Activated naive CD8-positive, alpha-beta T cell treated with anti-CD3 and anti-CD28 coated beads for 36 hours (primary cell): ENCODE measurements at regions not wholly inside any gene's neighbourhood (a gene's known extent, or its start where the extent isn't known, plus 50 kb on each side); places are given as distances from the start of the nearest gene placed in this dataset.

Experiments used
- DNase-seq: peaks from one replicate; pipeline ENCODE4 v3.0.0; 2021
- H3K27ac Mint-ChIP-seq: one replicate; pipeline ENCODE4 v1.8.0; 2022; ENCODE audit warnings: mild to moderate bottlenecking, moderate library complexity, mixed read lengths
- H3K27me3 Mint-ChIP-seq: one replicate; pipeline ENCODE4 v1.8.0; 2022; ENCODE audit warnings: mild to moderate bottlenecking, mixed read lengths
- H3K36me3 Mint-ChIP-seq: one replicate; pipeline ENCODE4 v1.8.0; 2021; ENCODE audit warnings: mild to moderate bottlenecking, mixed read lengths
- H3K4me1 Mint-ChIP-seq: one replicate; pipeline ENCODE4 v1.8.0; 2021; ENCODE audit warnings: mixed read lengths
- H3K4me3 Mint-ChIP-seq: one replicate; pipeline ENCODE4 v1.8.0; 2022; ENCODE audit warnings: mild to moderate bottlenecking, moderate library complexity, mixed read lengths
- H3K9me3 Mint-ChIP-seq: one replicate; pipeline ENCODE4 v1.8.0; 2022; ENCODE audit warnings: mixed read lengths

- no peak for DNase-seq
- Mint-ChIP-seq H3K27me3 (peaks cover 47% of the 10 kb centered on the region), H3K27ac (no peak overlapping the region), H3K4me3 (no peak overlapping the region), H3K9me3 (no peaks in the 10 kb centered on the region), H3K4me1 (no peaks in the 10 kb centered on the region), H3K36me3 (no peaks in the 10 kb centered on the region)
Observed at GRCh38 chr16:86670750-86671234, 92.4 kb downstream of the FOXL1 start.

DNA sequence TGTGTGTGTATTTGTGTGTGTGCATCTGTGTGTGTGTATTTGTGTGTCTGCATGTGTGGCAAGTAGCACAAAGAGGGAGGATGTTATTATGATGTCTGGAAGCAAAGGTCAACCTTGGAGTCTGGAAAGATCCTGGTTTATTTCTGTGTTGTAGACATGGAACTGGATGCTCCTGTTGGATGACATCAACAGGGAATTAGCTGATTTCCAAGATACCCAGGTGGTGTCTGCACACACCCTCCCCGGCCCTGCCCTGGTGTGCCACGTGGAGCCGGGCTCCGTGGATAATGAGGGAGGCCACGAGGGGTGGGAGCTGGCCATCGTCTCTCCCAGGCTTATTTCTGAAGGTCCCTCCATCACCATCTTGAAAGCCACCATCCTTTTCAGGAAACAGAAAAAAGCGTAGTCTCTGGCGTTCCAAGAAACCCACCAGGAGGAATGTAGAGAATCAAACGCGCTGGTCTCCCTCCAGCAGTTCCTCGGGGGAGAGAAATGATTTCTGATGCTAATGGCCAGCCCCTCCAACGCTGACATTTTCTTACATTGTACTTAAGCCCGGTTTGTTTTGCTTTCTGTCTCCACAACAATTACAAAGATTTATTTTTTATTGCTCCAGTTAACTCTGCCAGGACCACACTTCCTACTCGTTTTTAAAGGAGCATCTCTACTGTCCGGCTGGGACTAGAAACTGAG lies 93.3 kb downstream of the FOXL1 start:
- no peaks in the 10 kb centered on the region for H3K4me1 Mint-ChIP-seq
- H3K27ac Mint-ChIP-seq: no peak overlapping the region
- DNase-seq: no peak
- H3K36me3 Mint-ChIP-seq: no peaks in the 10 kb centered on the region
- H3K9me3 Mint-ChIP-seq: no peaks in the 10 kb centered on the region
- H3K27me3 Mint-ChIP-seq: peaks cover 45% of the 10 kb centered on the region
- no peak overlapping the region for H3K4me3 Mint-ChIP-seq

GRCh38 chr16:86672179-86672863 lies 94.0 kb downstream of the FOXL1 start:
- H3K4me3 Mint-ChIP-seq: no peak overlapping the region
- no peaks in the 10 kb centered on the region for H3K4me1 Mint-ChIP-seq
- H3K27me3 Mint-ChIP-seq: peaks cover 38% of the 10 kb centered on the region
- no peaks in the 10 kb centered on the region for H3K9me3 Mint-ChIP-seq
- no peaks in the 10 kb centered on the region for H3K36me3 Mint-ChIP-seq
- H3K27ac Mint-ChIP-seq: no peak overlapping the region
- DNase-seq: no peak

DNA sequence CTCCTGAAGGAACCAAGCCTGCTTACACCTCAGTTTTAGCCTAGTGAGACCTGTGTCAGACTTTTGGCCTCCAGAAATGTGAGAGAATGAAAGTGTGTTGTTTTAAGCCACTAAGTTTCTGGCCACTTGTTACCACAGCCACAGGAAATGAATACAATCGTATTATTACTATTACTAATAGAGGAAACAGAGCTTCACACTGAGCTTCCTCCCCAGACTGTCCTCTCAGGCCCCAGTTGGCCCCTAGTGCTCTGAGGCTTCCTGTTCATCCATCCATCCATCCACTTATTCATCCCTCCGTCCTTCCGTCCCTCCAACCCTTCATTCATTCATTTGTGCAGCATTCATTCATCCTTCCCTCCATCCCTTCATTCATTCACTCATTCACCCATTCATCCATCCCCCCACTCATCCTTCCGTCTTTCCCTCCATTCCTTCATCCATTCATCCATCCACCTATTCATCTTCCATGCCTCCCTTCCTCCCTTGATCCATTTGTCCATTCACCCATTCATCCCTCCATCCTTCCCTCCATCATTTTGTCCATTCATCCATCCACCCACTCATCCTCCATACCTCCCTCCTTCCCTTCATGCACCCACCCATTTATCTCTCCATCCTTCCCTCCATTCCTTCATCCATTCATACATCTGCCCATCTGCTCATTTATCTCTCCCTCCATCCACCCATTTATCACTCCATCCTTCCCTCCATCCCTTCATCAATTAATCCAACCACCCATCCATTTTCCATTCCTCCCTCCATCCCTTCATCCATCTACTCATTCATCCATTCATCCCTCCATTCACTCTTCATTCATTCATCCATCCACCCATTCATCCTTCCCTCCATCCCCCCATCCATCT lies 95.0 kb downstream of the FOXL1 start:
- H3K27me3 Mint-ChIP-seq: peaks cover 29% of the 10 kb centered on the region
- H3K27ac Mint-ChIP-seq: no peak overlapping the region
- no peaks in the 10 kb centered on the region for H3K36me3 Mint-ChIP-seq
- DNase-seq: no peak
- no peak overlapping the region for H3K4me3 Mint-ChIP-seq
- H3K4me1 Mint-ChIP-seq: no peaks in the 10 kb centered on the region
- H3K9me3 Mint-ChIP-seq: no peaks in the 10 kb centered on the region

GRCh38 chr16:86673956-86674453 lies 95.7 kb downstream of the FOXL1 start:
- Mint-ChIP-seq H3K27ac (no peak overlapping the region), H3K36me3 (no peaks in the 10 kb centered on the region), H3K4me3 (no peak overlapping the region), H3K4me1 (no peaks in the 10 kb centered on the region), H3K27me3 (peaks cover 24% of the 10 kb centered on the region), H3K9me3 (no peaks in the 10 kb centered on the region)
- no peak for DNase-seq

DNA sequence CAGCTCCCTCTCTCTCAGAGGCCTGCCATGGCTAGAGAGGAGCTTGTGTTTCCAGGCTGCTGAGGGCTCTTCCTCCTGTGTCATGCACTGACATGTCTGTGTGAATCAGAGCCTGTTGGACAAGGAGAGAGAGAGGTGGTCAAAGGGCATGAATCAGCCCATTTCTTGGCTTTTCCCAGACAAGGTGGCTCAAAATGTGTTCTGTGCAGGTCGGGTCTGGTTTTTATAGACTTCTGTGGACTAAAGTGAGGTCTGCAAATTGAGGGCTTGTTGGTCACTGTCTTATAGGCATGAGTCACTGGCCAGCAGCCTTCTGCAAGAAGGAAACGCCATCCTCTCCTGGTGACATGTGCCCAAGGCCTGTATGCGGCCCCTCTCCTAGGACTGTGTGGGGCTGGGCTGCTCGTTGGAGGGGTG lies 97.9 kb downstream of the FOXL1 start:
- Mint-ChIP-seq H3K27ac (no peak overlapping the region), H3K4me3 (no peak overlapping the region), H3K27me3 (peaks cover 4% of the 10 kb centered on the region), H3K36me3 (no peaks in the 10 kb centered on the region), H3K9me3 (no peaks in the 10 kb centered on the region), H3K4me1 (no peaks in the 10 kb centered on the region)
- no peak for DNase-seq

- no peak overlapping the region for H3K4me3 Mint-ChIP-seq
- H3K36me3 Mint-ChIP-seq: no peaks in the 10 kb centered on the region
- no peak for DNase-seq
- peaks cover 25% of the 10 kb centered on the region for H3K27me3 Mint-ChIP-seq
- H3K4me1 Mint-ChIP-seq: no peaks in the 10 kb centered on the region
- no peaks in the 10 kb centered on the region for H3K9me3 Mint-ChIP-seq
- no peak overlapping the region for H3K27ac Mint-ChIP-seq
Observed at GRCh38 chr16:86679490-86679889, 101.1 kb downstream of the FOXL1 start.

DNA sequence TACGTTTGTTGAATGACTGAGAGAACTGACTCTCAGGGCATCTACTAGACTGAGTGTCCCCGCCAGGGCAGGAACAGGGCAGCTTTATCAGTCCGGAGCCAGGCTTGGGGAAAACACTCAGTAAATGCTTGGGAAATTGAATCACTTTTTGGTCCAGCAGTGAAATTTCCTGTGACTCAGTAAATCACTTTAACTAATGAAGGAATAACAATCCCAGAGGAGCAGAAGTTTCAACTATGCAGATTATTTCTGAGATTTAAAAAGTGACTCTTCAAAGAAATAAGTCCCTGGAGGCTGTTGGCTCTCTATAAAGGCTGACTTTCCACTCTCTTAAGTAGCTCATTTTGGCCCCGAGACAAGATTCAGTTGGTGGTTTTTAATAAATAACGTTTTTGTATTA lies 101.8 kb downstream of the FOXL1 start:
- Mint-ChIP-seq H3K36me3 (no peaks in the 10 kb centered on the region), H3K4me1 (no peaks in the 10 kb centered on the region), H3K9me3 (no peaks in the 10 kb centered on the region), H3K27me3 (peaks cover 25% of the 10 kb centered on the region), H3K27ac (no peak overlapping the region), H3K4me3 (no peak overlapping the region)
- DNase-seq: no peak

- Mint-ChIP-seq H3K36me3 (no peaks in the 10 kb centered on the region), H3K9me3 (no peaks in the 10 kb centered on the region), H3K27ac (no peak overlapping the region), H3K4me1 (no peaks in the 10 kb centered on the region), H3K27me3 (peaks cover 25% of the 10 kb centered on the region), H3K4me3 (no peak overlapping the region)
- no peak for DNase-seq
Observed at GRCh38 chr16:86680661-86681030, 102.3 kb downstream of the FOXL1 start.

DNA sequence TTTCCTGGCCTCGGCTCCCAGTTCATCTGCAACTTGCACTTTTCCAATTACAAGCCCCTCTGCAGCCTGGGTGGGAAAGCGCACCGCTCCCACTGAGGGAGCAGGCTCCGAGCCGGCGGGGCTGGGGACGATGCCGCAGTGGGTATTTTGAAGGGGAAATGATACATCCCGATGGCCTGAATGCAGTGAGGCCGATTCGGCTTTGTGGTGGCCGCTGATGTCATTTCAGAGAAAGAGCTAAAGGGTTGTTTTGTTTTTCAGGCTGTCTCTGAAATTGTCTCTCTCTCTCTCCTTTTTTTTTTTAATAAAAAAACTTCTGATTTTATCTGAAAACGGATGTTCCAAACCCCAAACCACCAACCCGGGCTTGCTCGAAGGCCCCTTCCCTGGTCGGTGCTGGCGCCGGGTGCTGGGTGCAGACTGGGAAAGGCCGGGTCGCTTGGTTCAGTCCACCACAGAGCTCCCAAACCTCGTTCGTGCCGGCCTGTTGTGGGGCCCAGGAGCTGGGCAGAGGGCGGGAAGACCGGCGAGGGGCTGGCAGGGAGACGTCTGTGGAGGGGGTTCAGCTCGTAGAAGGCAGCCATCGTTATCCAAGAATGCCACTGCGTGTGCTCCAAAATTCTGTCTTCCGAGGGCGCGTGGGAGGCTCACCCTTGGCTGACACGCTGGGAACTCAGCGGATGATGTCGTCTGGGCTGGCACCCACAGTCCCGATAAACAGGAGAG lies 102.8 kb downstream of the FOXL1 start:
- no peaks in the 10 kb centered on the region for H3K36me3 Mint-ChIP-seq
- H3K4me1 Mint-ChIP-seq: no peaks in the 10 kb centered on the region
- H3K4me3 Mint-ChIP-seq: no peak overlapping the region
- H3K27me3 Mint-ChIP-seq: peaks cover 25% of the 10 kb centered on the region
- no peak for DNase-seq
- no peak overlapping the region for H3K27ac Mint-ChIP-seq
- H3K9me3 Mint-ChIP-seq: no peaks in the 10 kb centered on the region

GRCh38 chr16:86681757-86682106 lies 103.4 kb downstream of the FOXL1 start:
- H3K27me3 Mint-ChIP-seq: peaks cover 25% of the 10 kb centered on the region
- H3K36me3 Mint-ChIP-seq: no peaks in the 10 kb centered on the region
- H3K4me3 Mint-ChIP-seq: no peak overlapping the region
- H3K27ac Mint-ChIP-seq: no peak overlapping the region
- no peak for DNase-seq
- H3K9me3 Mint-ChIP-seq: no peaks in the 10 kb centered on the region
- H3K4me1 Mint-ChIP-seq: no peaks in the 10 kb centered on the region

DNA sequence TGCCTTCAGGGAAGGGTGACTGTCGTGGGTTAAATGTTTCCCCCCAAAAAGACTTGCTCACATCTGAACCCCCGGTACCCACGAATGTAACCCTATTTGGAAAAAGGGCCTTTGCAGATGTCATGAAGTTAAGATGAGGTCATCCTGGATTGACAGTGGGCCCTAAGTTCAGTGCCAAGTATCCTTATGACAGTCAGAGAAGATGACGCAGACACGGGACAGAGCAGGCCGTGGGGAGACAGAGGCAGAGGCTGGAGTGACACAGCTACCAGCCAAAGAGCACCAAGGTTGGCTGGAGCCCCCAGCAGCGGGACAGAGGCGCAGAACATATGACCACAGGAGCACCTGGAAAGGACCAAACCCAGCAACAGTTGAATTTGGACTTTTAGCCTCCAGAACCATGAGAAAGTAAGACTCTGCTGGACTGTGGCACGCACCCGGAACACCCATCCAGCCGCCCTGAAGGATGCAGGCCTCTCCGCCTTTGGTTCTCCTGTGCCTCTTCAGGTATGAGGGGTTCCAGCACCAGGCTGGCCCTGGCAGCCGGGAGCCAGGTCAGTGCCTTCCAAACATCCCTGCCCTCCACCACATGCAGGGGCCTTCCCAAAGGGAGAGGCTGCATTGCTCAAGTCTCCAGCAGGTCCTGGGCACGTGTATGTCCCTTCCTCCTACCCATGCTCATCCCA lies 104.0 kb downstream of the FOXL1 start:
- no peak for DNase-seq
- Mint-ChIP-seq H3K9me3 (no peaks in the 10 kb centered on the region), H3K36me3 (no peaks in the 10 kb centered on the region), H3K4me3 (no peak overlapping the region), H3K27ac (no peak overlapping the region), H3K4me1 (no peaks in the 10 kb centered on the region), H3K27me3 (peaks cover 25% of the 10 kb centered on the region)

GRCh38 chr16:86683441-86684194 lies 105.3 kb downstream of the FOXL1 start:
- no peak overlapping the region for H3K4me3 Mint-ChIP-seq
- no peaks in the 10 kb centered on the region for H3K36me3 Mint-ChIP-seq
- H3K27ac Mint-ChIP-seq: no peak overlapping the region
- no peak for DNase-seq
- no peaks in the 10 kb centered on the region for H3K9me3 Mint-ChIP-seq
- peaks cover 25% of the 10 kb centered on the region for H3K27me3 Mint-ChIP-seq
- H3K4me1 Mint-ChIP-seq: no peaks in the 10 kb centered on the region

- Mint-ChIP-seq H3K27ac (no peak overlapping the region), H3K4me1 (no peaks in the 10 kb centered on the region), H3K27me3 (peaks cover 25% of the 10 kb centered on the region), H3K4me3 (no peak overlapping the region), H3K9me3 (no peaks in the 10 kb centered on the region), H3K36me3 (no peaks in the 10 kb centered on the region)
- no peak for DNase-seq
Observed at GRCh38 chr16:86685076-86685475, 106.7 kb downstream of the FOXL1 start.
